HepG2 (cell line): ENCODE measurements at regions not wholly inside any gene's neighbourhood (a gene's known extent, or its start where the extent isn't known, plus 50 kb on each side); places are given as distances from the start of the nearest gene placed in this dataset.

Experiments
- ATAC-seq: fragments of 200-7000 bp; cut with Tn5 transposase; 3 replicates; pipeline ENCODE4 v1.9.1; 2020; ENCODE audit warnings: mild to moderate bottlenecking, moderate library complexity
- BruUV-seq: library from RNA; stranded (reverse); fragments of 400-500 nt; replicated peaks from 2 replicates; lab custom pipeline; 2021; lab: Mats Ljungman, UMichigan
- CTCF ChIA-PET: fragments of 300-600 bp; formaldehyde crosslinking; extraction: SDS; loops from one replicate; lab custom pipeline; 2021; ENCODE audit warnings: low total read pairs, inconsistent platforms, low intra/inter-chr PET ratio; lab: Yijun Ruan, JAX
- POLR2A ChIA-PET: fragments of 350-600 bp; sonication (Branson Sonifier 250); formaldehyde crosslinking; loops from one replicate; lab custom pipeline; 2020; ENCODE audit warnings: antibody characterized with exemption, inconsistent platforms; lab: Yijun Ruan, JAX
- DNase-seq: peaks from one replicate; pipeline ENCODE4 v3.0.0-alpha.2; 2015; ENCODE audit warnings: low spot score
- FAIRE-seq: peaks from 3 replicates; lab custom pipeline; 2011; peaks lifted over from hg19 to GRCh38; lab: Jason Lieb, UNC
- H2AFZ ChIP-seq: one replicate; pipeline ENCODE4 v1.6.1; 2011; ENCODE audit warnings: low read length, inconsistent platforms
- H3K27ac ChIP-seq: fragments of 300-600 bp; 3 replicates; pipeline ENCODE4 v1.8.0; 2011; ENCODE audit warnings: mixed run types, mild to moderate bottlenecking, mixed read lengths, low read length, inconsistent platforms; ENCODE audit not compliant: insufficient read depth; ENCODE audit errors: extremely low read length
- H3K27me3 ChIP-seq, 2 experiments: fragments of 200-600 bp in 1 of 2; 2 replicates in 1 of 2; 3 replicates in 1 of 2; pipeline versions ENCODE4 v1.6.0 to v1.8.0; 2011; ENCODE audit warnings: low read length in 2 of 2, mild to moderate bottlenecking in 2 of 2, moderate library complexity in 2 of 2, inconsistent platforms in 1 of 2; ENCODE audit not compliant: insufficient read depth in 2 of 2, control insufficient read depth in 1 of 2
- H3K36me3 ChIP-seq, 2 experiments: fragments of 200-600 bp in 1 of 2; replicated peaks in 1 of 2; 2 replicates in 1 of 2; 3 replicates in 1 of 2; pipeline versions ENCODE4 v1.5.1 to v1.8.0; 2011; ENCODE audit warnings: low read length in 2 of 2, inconsistent platforms in 1 of 2; ENCODE audit not compliant: insufficient read depth in 2 of 2, control insufficient read depth in 1 of 2
- H3K4me1 ChIP-seq: 2 replicates; pipeline ENCODE4 v1.5.1; 2012; ENCODE audit warnings: low read length, inconsistent platforms; ENCODE audit not compliant: insufficient read depth
- H3K4me2 ChIP-seq: 2 replicates; pipeline ENCODE4 v1.6.0; 2011; ENCODE audit warnings: low read depth, low read length, inconsistent platforms
- H3K4me3 ChIP-seq, 3 experiments: fragments of 200-600 bp in 1 of 3; sonication (generic), shearing (Covaris generic) in 1 of 3; replicated peaks in 1 of 3; 2 replicates each; pipeline ENCODE4 v1.5.1; 2011 to 2016; ENCODE audit warnings: low read length in 3 of 3, inconsistent platforms in 2 of 3, low read depth in 2 of 3, mild to moderate bottlenecking in 2 of 3, control low read depth in 1 of 3, mixed read lengths in 1 of 3; ENCODE audit not compliant: insufficient read depth in 1 of 3
- H3K79me2 ChIP-seq: one replicate; pipeline ENCODE4 v1.6.1; 2011; ENCODE audit warnings: low read length, inconsistent platforms; ENCODE audit not compliant: insufficient read depth
- H3K9ac ChIP-seq: 2 replicates; pipeline ENCODE4 v1.6.0; 2011; ENCODE audit warnings: mild to moderate bottlenecking, low read depth, low read length, inconsistent platforms; ENCODE audit not compliant: insufficient read depth
- H3K9me3 ChIP-seq: 2 replicates; pipeline ENCODE4 v1.5.1; 2012; ENCODE audit warnings: mild to moderate bottlenecking, low read length
- H4K20me1 ChIP-seq: 2 replicates; pipeline ENCODE4 v1.6.0; 2011; ENCODE audit warnings: inconsistent platforms, mild to moderate bottlenecking, low read length, moderate library complexity; ENCODE audit not compliant: insufficient read depth
- ELF3 ChIP-seq: IDR thresholded peaks from 2 replicates; pipeline ENCODE4 v1.6.1; 2016; ENCODE audit warnings: missing genetic modification reagents, missing compliant biosample characterization
- GATAD1 ChIP-seq: IDR thresholded peaks from 2 replicates; pipeline ENCODE4 v1.6.1; 2016; ENCODE audit warnings: missing genetic modification reagents, missing compliant biosample characterization
- IRF2 ChIP-seq: IDR thresholded peaks from 2 replicates; pipeline ENCODE4 v1.6.1; 2018; ENCODE audit warnings: missing genetic modification reagents, missing compliant biosample characterization
- MNT ChIP-seq: fragments of 450-650 bp; IDR thresholded peaks from 2 replicates; pipeline ENCODE4 v1.6.1; 2016
- MTA1 ChIP-seq: sonication (generic); formaldehyde crosslinking; IDR thresholded peaks from 2 replicates; pipeline ENCODE4 v1.4.0; 2020; ENCODE audit warnings: missing genetic modification reagents, mild to moderate bottlenecking, borderline replicate concordance
- NR3C1 ChIP-seq: sonication (generic); formaldehyde crosslinking; IDR thresholded peaks from 2 replicates; pipeline ENCODE4 v1.4.0; 2020; ENCODE audit warnings: missing genetic modification reagents
- THAP11 ChIP-seq: IDR thresholded peaks from 2 replicates; pipeline ENCODE4 v1.6.1; 2016; ENCODE audit warnings: missing biosample characterization, missing genetic modification reagents
- ZNF138 ChIP-seq: sonication (generic); formaldehyde crosslinking; IDR thresholded peaks from 2 replicates; pipeline ENCODE4 v1.5.0; 2020; ENCODE audit warnings: mild to moderate bottlenecking, low read depth, missing genetic modification reagents
- ZNF550 ChIP-seq: sonication (generic); formaldehyde crosslinking; IDR thresholded peaks from 2 replicates; pipeline ENCODE4 v1.4.0; 2020; ENCODE audit warnings: mild to moderate bottlenecking, missing genetic modification reagents, borderline replicate concordance
- ZNF609 ChIP-seq: sonication (generic); formaldehyde crosslinking; IDR thresholded peaks from 2 replicates; pipeline ENCODE4 v1.4.0; 2020; ENCODE audit warnings: mild to moderate bottlenecking, missing genetic modification reagents, borderline replicate concordance
- ZNF672 ChIP-seq: sonication (generic); formaldehyde crosslinking; IDR thresholded peaks from 2 replicates; pipeline ENCODE4 v1.8.1; 2022; ENCODE audit warnings: missing genetic modification reagents
- WGBS: methylation state at CpG from one replicate; pipeline ENCODE4 v1.1.6; 2017; ENCODE audit warnings: low lambda C conversion rate; 5-methylcytosine and 5-hydroxymethylcytosine counted together
- in situ Hi-C: cut with HindIII; loops from 2 replicates; pipeline ENCODE4 v1.10.0; 2017; ENCODE audit warnings: low pct_unique_long_range_greater_than_20kb; ENCODE audit not compliant: extremely low pct_ligation_motif_present
- intact Hi-C: fragments of 100-400 bp; cut with micrococcal nuclease; formaldehyde crosslinking; loops from one replicate; pipeline ENCODE4 v1.10.0; 2022; ENCODE audit not compliant: unreplicated experiment
- TF ChIP-seq, protein P1 (sequence below): sonication (generic); formaldehyde crosslinking; IDR thresholded peaks from 2 replicates; pipeline ENCODE4 v1.4.0; 2020; ENCODE audit warnings: missing genetic modification reagents

DNA sequence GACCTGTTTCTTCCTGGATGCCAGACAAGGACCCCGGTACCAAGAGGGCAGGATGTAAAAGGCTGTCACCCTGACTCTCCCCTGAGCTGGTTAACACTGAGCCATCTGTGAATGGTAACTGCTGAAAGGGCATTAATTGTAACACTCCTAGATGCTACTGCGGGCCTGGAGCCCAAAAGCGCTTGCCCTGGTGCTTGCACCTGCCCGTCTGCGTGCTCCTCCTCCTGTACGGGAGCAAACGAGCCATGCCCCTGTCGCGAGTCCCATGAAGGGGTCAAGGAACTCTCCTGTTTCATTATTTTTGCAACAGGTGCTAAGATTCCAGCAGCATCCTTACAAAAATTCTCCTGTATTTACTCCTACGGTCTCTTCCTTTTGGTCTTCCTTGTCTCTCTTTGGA is 140.0 kb upstream of the LAMA2 start:
- H2AFZ ChIP-seq: no peak overlapping the region
- H4K20me1 ChIP-seq: no peaks in the 10 kb centered on the region
- ATAC-seq: no peak
- H3K9me3 ChIP-seq: no peaks in the 10 kb centered on the region
- TF ChIP-seq ZNF672 (CRISPR knock-in tag) (no peak), NR3C1 (CRISPR knock-in tag) (no peak), ZNF609 (CRISPR knock-in tag) (no peak)
- TF ChIP-seq, all 625 proteins: peak for 0
- in situ Hi-C loops: no loop called here
- CTCF ChIA-PET: no interaction called here
- no peaks in the 10 kb centered on the region for H3K79me2 ChIP-seq
- FAIRE-seq: no peak
- no peak overlapping the region for H3K4me3 ChIP-seq
- intact Hi-C loops: no loop called here
- no peaks in the 10 kb centered on the region for H3K36me3 ChIP-seq
- POLR2A ChIA-PET: no interaction called here
- H3K4me2 ChIP-seq: no peak overlapping the region
- H3K27me3 ChIP-seq: peaks cover 0 to 1% of the 10 kb centered on the region in 2 experiments; a peak in 2 of 5 replicates
- no peak overlapping the region for H3K9ac ChIP-seq
- BruUV-seq: no TSS peak
- WGBS: 2% methylated on average over 6 of the region's 10 CpGs
- H3K27ac ChIP-seq: no peak overlapping the region
- no peaks in the 10 kb centered on the region for H3K4me1 ChIP-seq
- DNase-seq: no peak

- Histone ChIP-seq H3K36me3 (no peaks in the 10 kb centered on the region), H3K9ac (no peak overlapping the region), H3K4me2 (no peak overlapping the region), H3K4me1 (no peaks in the 10 kb centered on the region), H3K9me3 (no peaks in the 10 kb centered on the region), H3K27ac (no peak overlapping the region), H3K4me3 (no peak overlapping the region), H4K20me1 (no peaks in the 10 kb centered on the region), H2AFZ (no peak overlapping the region), H3K27me3 (no peaks in the 10 kb centered on the region; a peak in 1 of 5 replicates), H3K79me2 (no peaks in the 10 kb centered on the region)
- DNase-seq: no peak
- ChIA-PET POLR2A (no interaction called here), CTCF (no interaction called here)
- in situ Hi-C loops: no loop called here
- ATAC-seq: no peak
- BruUV-seq: no TSS peak
- WGBS: 35% methylated on average over 1 of the region's 1 CpG
- intact Hi-C loops: no loop called here
- no peak for FAIRE-seq
- TF ChIP-seq ZNF550 (no peak), THAP11 (no peak), MNT (no peak), ZNF138 (no peak), GATAD1 (no peak), MTA1 (CRISPR knock-in tag) (no peak), ELF3 (no peak), IRF2 (no peak)
- TF ChIP-seq, protein P1, sequence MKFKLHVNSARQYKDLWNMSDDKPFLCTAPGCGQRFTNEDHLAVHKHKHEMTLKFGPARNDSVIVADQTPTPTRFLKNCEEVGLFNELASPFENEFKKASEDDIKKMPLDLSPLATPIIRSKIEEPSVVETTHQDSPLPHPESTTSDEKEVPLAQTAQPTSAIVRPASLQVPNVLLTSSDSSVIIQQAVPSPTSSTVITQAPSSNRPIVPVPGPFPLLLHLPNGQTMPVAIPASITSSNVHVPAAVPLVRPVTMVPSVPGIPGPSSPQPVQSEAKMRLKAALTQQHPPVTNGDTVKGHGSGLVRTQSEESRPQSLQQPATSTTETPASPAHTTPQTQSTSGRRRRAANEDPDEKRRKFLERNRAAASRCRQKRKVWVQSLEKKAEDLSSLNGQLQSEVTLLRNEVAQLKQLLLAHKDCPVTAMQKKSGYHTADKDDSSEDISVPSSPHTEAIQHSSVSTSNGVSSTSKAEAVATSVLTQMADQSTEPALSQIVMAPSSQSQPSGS (CRISPR knock-in tag): no peak
Observed at GRCh38 chr6:128740951-128741350, 142.0 kb upstream of the LAMA2 start.
